AG09319 (cell line): ENCODE measurements at regions not wholly inside any gene's neighbourhood (a gene's known extent, or its start where the extent isn't known, plus 50 kb on each side); places are given as distances from the start of the nearest gene placed in this dataset.

Experiments used
- DNase-seq: peaks from one replicate; pipeline ENCODE4 v3.0.0-alpha.2; 2010; ENCODE audit warnings: low read depth; ENCODE audit errors: extremely low read depth
- CTCF ChIP-seq: IDR thresholded peaks from 2 replicates; pipeline ENCODE4 v1.5.1; 2011; ENCODE audit warnings: low read depth, mild to moderate bottlenecking, inconsistent platforms, low read length, moderate library complexity

- TF ChIP-seq CTCF, result no peak
- no peak for DNase-seq
Measured at GRCh38 chr4:129531253-129531652, 435.3 kb downstream of the C4orf33 start.

GRCh38 chr4:129532573-129532972 is 436.6 kb downstream of the C4orf33 start:
- TF ChIP-seq CTCF, result no peak
- DNase-seq, result no peak

- TF ChIP-seq CTCF, result no peak
- no peak for DNase-seq
Measured at GRCh38 chr4:129543299-129543698, 447.3 kb downstream of the C4orf33 start.

GRCh38 chr4:129545599-129546278 is 449.8 kb downstream of the C4orf33 start:
- DNase-seq, result no peak
- no peak for TF ChIP-seq CTCF

GRCh38 chr4:129546531-129546930 is 450.6 kb downstream of the C4orf33 start:
- DNase-seq, result no peak
- no peak for TF ChIP-seq CTCF

- TF ChIP-seq CTCF, result no peak
- DNase-seq, result no peak
Measured at GRCh38 chr4:129550281-129550785, 454.4 kb downstream of the C4orf33 start.

GRCh38 chr4:129561280-129561679 is 465.3 kb downstream of the C4orf33 start:
- TF ChIP-seq CTCF, result no peak

More at GRCh38 chr4:129561280-129561679, 465.3 kb downstream of the C4orf33 start:
- DNase-seq, result no peak
